GM12878 (cell line): ENCODE measurements at regions not wholly inside any gene's neighbourhood (a gene's known extent, or its start where the extent isn't known, plus 50 kb on each side); places are given as distances from the start of the nearest gene placed in this dataset.

Experiments
- ATAC-seq: fragments of 200-7000 bp; cut with Tn5 transposase; 3 replicates; pipeline ENCODE4 v1.9.1; 2020; ENCODE audit warnings: mild to moderate bottlenecking, moderate library complexity
- BruUV-seq: library from RNA; stranded (reverse); fragments of 400-500 nt; replicated peaks from 2 replicates; lab custom pipeline; 2021; lab: Mats Ljungman, UMichigan
- CTCF ChIA-PET: fragments of 300-600 bp; sonication (Branson Sonifier 250); formaldehyde crosslinking; extraction: SDS; loops from one replicate; lab custom pipeline; 2021; ENCODE audit warnings: inconsistent platforms; lab: Yijun Ruan, JAX
- POLR2A ChIA-PET: fragments of 350-600 bp; formaldehyde crosslinking; extraction: SDS; loops from one replicate; lab custom pipeline; 2021; ENCODE audit warnings: inconsistent platforms; lab: Charles Lee
- RAD21 ChIA-PET: fragments of 300-600 bp; sonication (Branson Sonifier 250); formaldehyde crosslinking; loops from one replicate; lab custom pipeline; 2023; ENCODE audit warnings: antibody characterized with exemption; ENCODE audit not compliant: unreplicated experiment; lab: Charles Lee
- SMC1A ChIA-PET: fragments of 300-600 bp; sonication (Branson Sonifier 250); formaldehyde crosslinking; loops from one replicate; lab custom pipeline; 2023; ENCODE audit not compliant: unreplicated experiment, uncharacterized antibody; lab: Charles Lee
- DNase-seq: peaks from one replicate; pipeline ENCODE4 v3.0.0-alpha.2; 2011; ENCODE audit warnings: low read depth, low spot score
- FAIRE-seq: peaks from 3 replicates; lab custom pipeline; 2011; peaks lifted over from hg19 to GRCh38; lab: Jason Lieb, UNC
- H2AFZ ChIP-seq: 2 replicates; pipeline ENCODE4 v1.6.0; 2011; ENCODE audit warnings: low read depth, low read length, control low read depth; ENCODE audit not compliant: control insufficient read depth
- H3K27ac ChIP-seq: 2 replicates; pipeline ENCODE4 v1.5.1; 2011; ENCODE audit warnings: control low read depth; ENCODE audit not compliant: control insufficient read depth, insufficient read depth
- H3K27me3 ChIP-seq, 2 experiments: replicated peaks in 1 of 2; 2 replicates each; pipeline versions ENCODE4 v1.6.0 to v1.6.1; 2011; ENCODE audit warnings: low read length in 1 of 2; ENCODE audit not compliant: control insufficient read depth in 2 of 2, insufficient read depth in 2 of 2
- H3K36me3 ChIP-seq, 2 experiments: 2 replicates each; pipeline ENCODE4 v1.5.1; 2011; ENCODE audit warnings: low read length in 1 of 2; ENCODE audit not compliant: control insufficient read depth in 2 of 2, insufficient read depth in 2 of 2
- H3K4me1 ChIP-seq: 2 replicates; pipeline ENCODE4 v1.6.1; 2011; ENCODE audit warnings: mild to moderate bottlenecking, low read length, moderate library complexity, mixed read lengths; ENCODE audit not compliant: control insufficient read depth, insufficient read depth
- H3K4me2 ChIP-seq: 2 replicates; pipeline ENCODE4 v1.6.0; 2011; ENCODE audit warnings: control low read depth; ENCODE audit not compliant: control insufficient read depth, insufficient read depth
- H3K4me3 ChIP-seq: fragments of 200-600 bp; sonication (generic); 2 replicates; pipeline ENCODE4 v1.5.1; 2016
- H3K79me2 ChIP-seq: 2 replicates; pipeline ENCODE4 v1.6.0; 2011; ENCODE audit warnings: low read length; ENCODE audit not compliant: control insufficient read depth, insufficient read depth
- H3K9ac ChIP-seq: 2 replicates; pipeline ENCODE4 v1.8.0; 2011; ENCODE audit warnings: low read length, control low read depth, mixed read lengths; ENCODE audit not compliant: control insufficient read depth, insufficient read depth
- H3K9me3 ChIP-seq: replicated peaks from 3 replicates; pipeline ENCODE4 v1.5.1; 2011; ENCODE audit warnings: mild to moderate bottlenecking, low read length; ENCODE audit not compliant: control insufficient read depth, insufficient read depth
- H4K20me1 ChIP-seq: 2 replicates; pipeline ENCODE4 v1.6.0; 2011; ENCODE audit not compliant: control insufficient read depth, insufficient read depth
- PRDM15 ChIP-seq: fragments of 450-650 bp; formaldehyde crosslinking; IDR thresholded peaks from 2 replicates; pipeline ENCODE4 v1.4.0; 2020; ENCODE audit warnings: mild to moderate bottlenecking, moderate library complexity
- RCOR1 ChIP-seq: conservative IDR thresholded peaks from 2 replicates; pipeline ENCODE4 v1.6.1; 2012; ENCODE audit warnings: low read depth, low read length, improper control_type of control experiment
- RUNX3 ChIP-seq: IDR thresholded peaks from 2 replicates; pipeline ENCODE4 v1.6.1; 2012; ENCODE audit warnings: low read length, inconsistent platforms
- WGBS: methylation state at CpG from one replicate; pipeline ENCODE4 v1.1.6; 2016; ENCODE audit warnings: low lambda C conversion rate; ENCODE audit not compliant: insufficient replicate concordance, insufficient coverage; ENCODE audit errors: missing lambda C conversion rate; 5-methylcytosine and 5-hydroxymethylcytosine counted together
- in situ Hi-C: fragments of 300-500 bp; cut with MboI; formaldehyde crosslinking; loops from 9 replicates; pipeline ENCODE4 v1.14.3; 2018; ENCODE audit warnings: mixed read lengths
- intact Hi-C: fragments of 100-400 bp; cut with micrococcal nuclease; formaldehyde crosslinking; loops from one replicate; pipeline ENCODE4 v1.14.2; 2022; ENCODE audit not compliant: unreplicated experiment

- in situ Hi-C loops: no loop called here
- H3K27ac ChIP-seq: no peak overlapping the region
- CTCF ChIA-PET: no interaction called here
- peaks cover 15% of the 10 kb centered on the region; the same call in 2 of the 3 replicates for H3K9me3 ChIP-seq
- intact Hi-C loops: no loop called here
- FAIRE-seq: no peak
- TF ChIP-seq RCOR1: no peak
- no peak for TF ChIP-seq PRDM15 (CRISPR knock-in tag)
- TF ChIP-seq RUNX3: peak; percentile 29; the same call in 1 of the 2 replicates
- TF ChIP-seq, all 136 proteins: peak for 1
- no peak overlapping the region for H3K4me2 ChIP-seq
- H3K27me3 ChIP-seq: no peaks in the 10 kb centered on the region; a peak in 1 of 4 replicates
- no peak overlapping the region for H2AFZ ChIP-seq
- DNase-seq (no peak), ATAC-seq (peak; percentile 55)
- H3K9ac ChIP-seq: no peak overlapping the region
- ChIA-PET SMC1A (interaction anchor here (1.0 kb wide), 1 partner anchor 23 kb away, joined by 4 read pairs; no protein-coding TSS in a partner anchor), POLR2A (no interaction called here), RAD21 (no interaction called here)
- no peaks in the 10 kb centered on the region for H3K36me3 ChIP-seq
- H4K20me1 ChIP-seq: no peaks in the 10 kb centered on the region
- peaks cover 7% of the 10 kb centered on the region; the same call in 1 of the 2 replicates for H3K4me1 ChIP-seq
- H3K4me3 ChIP-seq: no peak overlapping the region
- H3K79me2 ChIP-seq: no peaks in the 10 kb centered on the region
- BruUV-seq: no TSS peak
- 43% methylated on average over 1 of the region's 1 CpG for WGBS
Measured at GRCh38 chr13:48829536-48829935, 146.2 kb upstream of the FNDC3A start.
